ENCODE measurements at regions not wholly inside any gene's neighbourhood (a gene's known extent, or its start where the extent isn't known, plus 50 kb on each side); places are given as distances from the start of the nearest gene placed in this dataset.

GRCh38 chr18:68484241-68484640 is 230.7 kb downstream of the TMX3 start:
- TF ChIP-seq CTCF (IDR thresholded peaks at IDR 0.05) = no peak
- no peak for TF ChIP-seq REST (IDR thresholded peaks at IDR 0.05; ENCODE audit: insufficient read depth in 1 of 2, low read depth in 2 of 2, low read length in 1 of 2)
- TF ChIP-seq SIN3A (IDR thresholded peaks at IDR 0.05; ENCODE audit: borderline replicate concordance, insufficient read depth, low read depth, low read length) = no peak
- no peak for TF ChIP-seq POLR2AphosphoS5 (IDR thresholded peaks at IDR 0.05; ENCODE audit: low read depth, low read length)
